DOHH2 (cell line): ENCODE measurements at regions not wholly inside any gene's neighbourhood (a gene's known extent, or its start where the extent isn't known, plus 50 kb on each side); places are given as distances from the start of the nearest gene placed in this dataset.

ENCODE experiments used
- CTCF ChIP-seq: fragments of 200-600 bp; sonication (generic); IDR thresholded peaks from one replicate; pipeline ENCODE4 v1.5.1; 2014; ENCODE audit warnings: antibody characterized with exemption, mild to moderate bottlenecking, low read depth, low read length; ENCODE audit not compliant: poor library complexity, severe bottlenecking
- EZH2phosphoT487 ChIP-seq: fragments of 200-600 bp; sonication (generic); IDR thresholded peaks from 2 replicates; pipeline ENCODE4 v1.6.1; 2017; ENCODE audit warnings: borderline replicate concordance, mild to moderate bottlenecking, antibody characterized with exemption, low read length, moderate library complexity, mixed read lengths

GRCh38 chr10:118908557-118909256 lies 120.8 kb upstream of the NANOS1 start:
- TF ChIP-seq CTCF (no peak), EZH2phosphoT487 (no peak)
